IMR-90 (cell line): ENCODE measurements at regions not wholly inside any gene's neighbourhood (a gene's known extent, or its start where the extent isn't known, plus 50 kb on each side); places are given as distances from the start of the nearest gene placed in this dataset.

ENCODE experiments used
- ATAC-seq: fragments of 200-7000 bp; cut with Tn5 transposase; 2 replicates; pipeline ENCODE4 v1.9.1; 2020; ENCODE audit warnings: low read depth, mild to moderate bottlenecking, moderate library complexity
- BruUV-seq: library from RNA; stranded (reverse); fragments of 400-500 nt; replicated peaks from 2 replicates; lab custom pipeline; 2021; lab: Mats Ljungman, UMichigan
- CTCF ChIA-PET: fragments of 300-600 bp; formaldehyde crosslinking; extraction: SDS; loops from one replicate; lab custom pipeline; 2021; ENCODE audit warnings: antibody characterized with exemption; lab: Yijun Ruan, JAX
- POLR2A ChIA-PET: fragments of 300-600 bp; sonication (Branson Sonifier 250); formaldehyde crosslinking; loops from one replicate; lab custom pipeline; 2022; ENCODE audit warnings: antibody characterized with exemption; ENCODE audit not compliant: unreplicated experiment; lab: Charles Lee
- DNase-seq: peaks from one replicate; pipeline ENCODE4 v3.0.0; 2013
- H2AFZ ChIP-seq: replicated peaks from 2 replicates; pipeline ENCODE3; 2013; ENCODE audit warnings: low read length, mild to moderate bottlenecking; ENCODE audit not compliant: poor library complexity
- H2AK5ac ChIP-seq: 2 replicates; pipeline ENCODE4 v1.6.1; 2013; ENCODE audit warnings: low read depth, low read length, inconsistent platforms
- H2AK9ac ChIP-seq: replicated peaks from 2 replicates; pipeline ENCODE3; 2013; ENCODE audit warnings: mild to moderate bottlenecking, low read depth, low read length, moderate library complexity; ENCODE audit not compliant: poor library complexity
- H2BK120ac ChIP-seq: 2 replicates; pipeline ENCODE4 v1.6.1; 2013; ENCODE audit warnings: low read depth, low read length, inconsistent platforms
- H2BK15ac ChIP-seq: 3 replicates; pipeline ENCODE4 v1.6.1; 2013; ENCODE audit warnings: low read depth, low read length, inconsistent platforms
- H2BK20ac ChIP-seq: 2 replicates; pipeline ENCODE4 v1.6.1; 2013; ENCODE audit warnings: low read depth, mild to moderate bottlenecking, inconsistent platforms, low read length, moderate library complexity
- H2BK5ac ChIP-seq: 2 replicates; pipeline ENCODE4 v1.6.1; 2013; ENCODE audit warnings: mild to moderate bottlenecking, low read depth, low read length, inconsistent platforms; ENCODE audit not compliant: poor library complexity, severe bottlenecking
- H3K14ac ChIP-seq: replicated peaks from 2 replicates; pipeline ENCODE4 v1.6.1; 2013; ENCODE audit warnings: low read depth, low read length, inconsistent platforms
- H3K18ac ChIP-seq: 2 replicates; pipeline ENCODE4 v1.6.1; 2013; ENCODE audit warnings: low read depth, low read length, control low read depth
- H3K23ac ChIP-seq: 2 replicates; pipeline ENCODE4 v1.6.1; 2013; ENCODE audit warnings: low read depth, low read length, inconsistent platforms
- H3K27ac ChIP-seq: 2 replicates; pipeline ENCODE4 v1.5.1; 2013; ENCODE audit warnings: mild to moderate bottlenecking, control low read depth, low read length; ENCODE audit not compliant: insufficient read depth
- H3K27me3 ChIP-seq: 2 replicates; pipeline ENCODE4 v1.6.1; 2013; ENCODE audit warnings: low read length; ENCODE audit not compliant: control insufficient read depth, insufficient read depth
- H3K36me3 ChIP-seq: 2 replicates; pipeline ENCODE4 v1.6.1; 2013; ENCODE audit warnings: low read length, mixed read lengths; ENCODE audit not compliant: control insufficient read depth, insufficient read depth
- H3K4ac ChIP-seq: 2 replicates; pipeline ENCODE4 v1.6.1; 2013; ENCODE audit warnings: low read depth, low read length, inconsistent platforms
- H3K4me1 ChIP-seq: 2 replicates; pipeline ENCODE4 v1.6.1; 2013; ENCODE audit warnings: low read length, mixed read lengths; ENCODE audit not compliant: control insufficient read depth, insufficient read depth
- H3K4me2 ChIP-seq: 2 replicates; pipeline ENCODE4 v1.6.1; 2013; ENCODE audit warnings: low read depth, mild to moderate bottlenecking, control low read depth, low read length, moderate library complexity
- H3K4me3 ChIP-seq: 2 replicates; pipeline ENCODE4 v1.5.1; 2013; ENCODE audit warnings: low read depth, mild to moderate bottlenecking, control low read depth, low read length, moderate library complexity; ENCODE audit not compliant: insufficient read depth
- H3K56ac ChIP-seq: 2 replicates; pipeline ENCODE4 v1.6.1; 2013; ENCODE audit warnings: low read length, inconsistent platforms; ENCODE audit not compliant: insufficient read depth; ENCODE audit errors: extremely low read depth
- H3K79me1 ChIP-seq, 2 experiments: 2 replicates each; pipeline ENCODE4 v1.6.1; 2013; ENCODE audit warnings: low read length in 2 of 2, inconsistent platforms in 1 of 2, low read depth in 1 of 2
- H3K9ac ChIP-seq: 2 replicates; pipeline ENCODE4 v1.6.1; 2013; ENCODE audit warnings: low read depth, low read length, control low read depth
- H3K9me1 ChIP-seq: 2 replicates; pipeline ENCODE4 v1.6.1; 2013; ENCODE audit warnings: low read length, inconsistent platforms; ENCODE audit not compliant: insufficient read depth
- H3K9me3 ChIP-seq: 2 replicates; pipeline ENCODE4 v1.6.1; 2013; ENCODE audit warnings: low read length; ENCODE audit not compliant: control insufficient read depth, insufficient read depth
- H4K20me1 ChIP-seq: 2 replicates; pipeline ENCODE4 v1.6.1; 2013; ENCODE audit warnings: low read length, inconsistent platforms; ENCODE audit not compliant: insufficient read depth
- H4K5ac ChIP-seq: 2 replicates; pipeline ENCODE4 v1.6.1; 2013; ENCODE audit warnings: mild to moderate bottlenecking, low read depth, low read length, control low read depth
- H4K8ac ChIP-seq, 2 experiments: 2 replicates each; pipeline ENCODE4 v1.6.1; 2013; ENCODE audit warnings: low read depth in 2 of 2, low read length in 2 of 2, control low read depth in 1 of 2, inconsistent platforms in 1 of 2
- H4K91ac ChIP-seq: 2 replicates; pipeline ENCODE4 v1.6.1; 2013; ENCODE audit warnings: low read depth, low read length, inconsistent platforms; ENCODE audit not compliant: insufficient read depth
- MAFK ChIP-seq: IDR thresholded peaks from 2 replicates; pipeline ENCODE4 v1.6.1; 2012; ENCODE audit warnings: low read depth, low read length, improper control_type of control experiment
- MAZ ChIP-seq: IDR thresholded peaks from 2 replicates; pipeline ENCODE4 v1.6.1; 2012; ENCODE audit warnings: low read depth, mild to moderate bottlenecking, low read length, improper control_type of control experiment, moderate library complexity, borderline replicate concordance
- NFE2L2 ChIP-seq: fragments of 150-350 bp; IDR thresholded peaks from 2 replicates; pipeline ENCODE4 v1.6.1; 2016; ENCODE audit warnings: low read depth, mild to moderate bottlenecking, low read length
- POLR2A ChIP-seq: IDR thresholded peaks from 2 replicates; pipeline ENCODE4 v1.6.1; 2012; ENCODE audit warnings: mild to moderate bottlenecking, low read depth, low read length
- RCOR1 ChIP-seq: IDR thresholded peaks from 2 replicates; pipeline ENCODE4 v1.6.1; 2012; ENCODE audit warnings: mild to moderate bottlenecking, low read length, improper control_type of control experiment; ENCODE audit not compliant: insufficient replicate concordance
- RFX5 ChIP-seq: IDR thresholded peaks from 2 replicates; pipeline ENCODE4 v1.8.0; 2012; ENCODE audit warnings: low read depth, mild to moderate bottlenecking, low read length, moderate library complexity
- WGBS, 2 experiments: methylation state at CpG; one replicate each; pipeline versions ENCODE4 v1.1.5 to v1.1.7; 2013; ENCODE audit warnings: missing lambda C conversion rate in 2 of 2; ENCODE audit not compliant: insufficient read length in 1 of 2; ENCODE audit errors: extremely low coverage in 2 of 2; 5-methylcytosine and 5-hydroxymethylcytosine counted together
- dilution Hi-C: fragments of 300-500 bp; cut with HindIII; formaldehyde crosslinking; loops from one replicate; pipeline ENCODE4 v1.14.3; 2018; ENCODE audit warnings: low sequenced_read_pairs; ENCODE audit not compliant: unreplicated experiment
- in situ Hi-C: fragments of 300-500 bp; cut with MboI; formaldehyde crosslinking; loops from 3 replicates; pipeline ENCODE4 v1.14.3; 2019; ENCODE audit warnings: low sequenced_read_pairs, inconsistent platforms, mixed read lengths
- intact Hi-C: fragments of 100-400 bp; cut with micrococcal nuclease; formaldehyde crosslinking; loops from 2 replicates; pipeline ENCODE4 v1.10.0; 2022
- TF ChIP-seq, protein P1 (sequence below): conservative IDR thresholded peaks from 2 replicates; pipeline ENCODE4 v1.5.1; 2012; ENCODE audit warnings: mild to moderate bottlenecking, low read depth, low read length, improper control_type of control experiment

- Histone ChIP-seq H2BK20ac (no peak overlapping the region), H4K91ac (no peak overlapping the region), H3K4ac (no peak overlapping the region), H4K5ac (no peak overlapping the region), H3K23ac (no peak overlapping the region), H2BK15ac (no peak overlapping the region), H3K14ac (no peak overlapping the region), H3K4me2 (no peak overlapping the region), H3K56ac (no peak overlapping the region), H3K79me1 (no peaks in the 10 kb centered on the region), H3K36me3 (no peaks in the 10 kb centered on the region), H2BK5ac (no peak overlapping the region), H3K27ac (no peak overlapping the region), H2AK9ac (no peak overlapping the region), H3K27me3 (no peaks in the 10 kb centered on the region), H2AK5ac (no peak overlapping the region), H3K4me3 (no peak overlapping the region), H2AFZ (no peak overlapping the region), H3K9me3 (peaks cover 2% of the 10 kb centered on the region; the same call in 1 of the 2 replicates), H3K9ac (no peak overlapping the region), H3K9me1 (no peaks in the 10 kb centered on the region), H3K18ac (no peak overlapping the region), H4K8ac (no peak overlapping the region), H4K20me1 (no peaks in the 10 kb centered on the region), H2BK120ac (no peak overlapping the region), H3K4me1 (no peaks in the 10 kb centered on the region)
- WGBS, 2 experiments = no CpG with 5 or more reads among the region's 2 CpGs
- TF ChIP-seq RCOR1 (no peak), POLR2A (no peak), RFX5 (no peak), MAZ (no peak), MAFK (no peak), NFE2L2 (no peak)
- TF ChIP-seq, protein P1, sequence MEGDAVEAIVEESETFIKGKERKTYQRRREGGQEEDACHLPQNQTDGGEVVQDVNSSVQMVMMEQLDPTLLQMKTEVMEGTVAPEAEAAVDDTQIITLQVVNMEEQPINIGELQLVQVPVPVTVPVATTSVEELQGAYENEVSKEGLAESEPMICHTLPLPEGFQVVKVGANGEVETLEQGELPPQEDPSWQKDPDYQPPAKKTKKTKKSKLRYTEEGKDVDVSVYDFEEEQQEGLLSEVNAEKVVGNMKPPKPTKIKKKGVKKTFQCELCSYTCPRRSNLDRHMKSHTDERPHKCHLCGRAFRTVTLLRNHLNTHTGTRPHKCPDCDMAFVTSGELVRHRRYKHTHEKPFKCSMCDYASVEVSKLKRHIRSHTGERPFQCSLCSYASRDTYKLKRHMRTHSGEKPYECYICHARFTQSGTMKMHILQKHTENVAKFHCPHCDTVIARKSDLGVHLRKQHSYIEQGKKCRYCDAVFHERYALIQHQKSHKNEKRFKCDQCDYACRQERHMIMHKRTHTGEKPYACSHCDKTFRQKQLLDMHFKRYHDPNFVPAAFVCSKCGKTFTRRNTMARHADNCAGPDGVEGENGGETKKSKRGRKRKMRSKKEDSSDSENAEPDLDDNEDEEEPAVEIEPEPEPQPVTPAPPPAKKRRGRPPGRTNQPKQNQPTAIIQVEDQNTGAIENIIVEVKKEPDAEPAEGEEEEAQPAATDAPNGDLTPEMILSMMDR = no peak
- no TSS peak for BruUV-seq
- in situ Hi-C loops (no loop called here), intact Hi-C loops (no loop called here), dilution Hi-C loops (no loop called here)
- ChIA-PET CTCF (no interaction called here), POLR2A (no interaction called here)
- ATAC-seq (no peak), DNase-seq (no peak)
These were observed 142.8 kb upstream of the ARHGEF9 start for GRCh38 chrX:63927848-63928247.
